Peyer's patch (tissue), 4 donors: ENCODE measurements at regions not wholly inside any gene's neighbourhood (a gene's known extent, or its start where the extent isn't known, plus 50 kb on each side); places are given as distances from the start of the nearest gene placed in this dataset.

Experiments
- DNase-seq, 3 donors: peaks; one replicate each; pipeline ENCODE4 v3.0.0-alpha.2; 2017 to 2019
- H3K27ac ChIP-seq, 4 donors: fragments of 200-600 bp; sonication (generic); one replicate each; pipeline ENCODE4 v1.5.1; 2016 to 2019
- H3K27me3 ChIP-seq, 2 donors: fragments of 200-600 bp; sonication (generic); one replicate each; pipeline ENCODE4 v1.5.1; 2019
- H3K36me3 ChIP-seq, 3 donors: fragments of 200-600 bp; sonication (generic); one replicate each; pipeline ENCODE4 v1.5.1; 2016 to 2019
- H3K4me1 ChIP-seq, 4 donors: fragments of 200-600 bp; sonication (generic); one replicate each; pipeline ENCODE4 v1.5.1; 2016 to 2019
- H3K4me3 ChIP-seq, 4 donors: fragments of 200-600 bp; sonication (generic); 1 replicate in 3 of 4; 2 replicates in 1 of 4; pipeline ENCODE4 v1.5.1; 2016 to 2019; ENCODE audit warnings: mild to moderate bottlenecking in 1 of 4
- H3K9me3 ChIP-seq, 4 donors: fragments of 200-600 bp; sonication (generic); one replicate each; pipeline ENCODE4 v1.5.1; 2016 to 2019; ENCODE audit warnings: mild to moderate bottlenecking in 1 of 4
- POLR2A ChIP-seq, 2 donors: fragments of 450-650 bp; IDR thresholded peaks; one replicate each; pipeline ENCODE4 v1.5.1; 2017; ENCODE audit warnings: antibody characterized with exemption in 2 of 2, mild to moderate bottlenecking in 2 of 2, moderate library complexity in 2 of 2
- TF ChIP-seq, protein P1 (sequence below), 6 experiments: fragments of 450-650 bp in 4 of 6; fragments of 200-600 bp in 2 of 6; sonication (generic) in 1 of 6; IDR thresholded peaks; one replicate each; pipeline ENCODE4 v1.5.1; 2017 to 2019; ENCODE audit warnings: antibody characterized with exemption in 6 of 6, mild to moderate bottlenecking in 3 of 6, moderate library complexity in 1 of 6

DNA sequence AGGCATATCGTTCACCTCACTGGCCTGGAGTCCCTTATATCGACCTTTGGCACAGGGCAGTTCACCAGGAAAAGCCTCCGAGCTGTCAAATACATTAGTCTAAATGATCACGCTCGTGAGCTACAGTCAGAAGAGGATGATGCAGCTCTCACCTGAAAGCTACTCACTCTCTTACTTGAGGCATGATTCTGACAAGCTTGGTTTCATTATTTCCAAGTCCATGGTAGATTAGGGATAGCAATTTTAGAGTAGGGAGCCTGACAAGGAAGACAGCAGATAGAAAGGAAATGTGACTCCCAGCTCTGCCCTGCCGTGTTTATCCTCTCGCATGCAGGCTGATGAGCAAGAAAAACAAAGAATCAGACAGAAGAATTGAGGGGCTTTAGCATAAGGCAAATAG, 98.0 kb upstream of the MAP1B start:
- no peak for DNase-seq

DNA sequence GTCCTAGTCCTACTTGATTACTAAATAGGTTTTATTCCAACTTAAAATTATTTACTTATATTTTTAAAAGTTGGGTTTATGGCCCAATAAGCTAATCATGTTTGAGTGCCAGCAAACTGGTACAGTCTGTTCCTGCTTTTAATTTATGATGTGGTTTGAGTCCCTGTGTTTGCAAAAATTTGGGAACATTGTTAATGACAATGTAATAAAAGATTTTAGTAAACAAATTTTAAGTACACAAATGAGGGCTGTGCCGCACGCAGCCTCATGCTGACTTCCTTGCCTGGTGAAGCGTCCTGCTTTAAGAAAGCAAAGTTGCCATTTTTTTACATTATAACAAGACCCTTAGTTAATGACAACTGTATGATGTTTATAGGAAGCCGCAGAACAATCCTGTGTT, 96.8 kb upstream of the MAP1B start:
- Histone ChIP-seq H3K4me3 (no peak overlapping the region), H3K27ac (no peak overlapping the region), H3K36me3 (no peaks in the 10 kb centered on the region), H3K9me3 (no peaks in the 10 kb centered on the region), H3K27me3 (no peaks in the 10 kb centered on the region), H3K4me1 (no peaks in the 10 kb centered on the region)
- TF ChIP-seq, protein P1, sequence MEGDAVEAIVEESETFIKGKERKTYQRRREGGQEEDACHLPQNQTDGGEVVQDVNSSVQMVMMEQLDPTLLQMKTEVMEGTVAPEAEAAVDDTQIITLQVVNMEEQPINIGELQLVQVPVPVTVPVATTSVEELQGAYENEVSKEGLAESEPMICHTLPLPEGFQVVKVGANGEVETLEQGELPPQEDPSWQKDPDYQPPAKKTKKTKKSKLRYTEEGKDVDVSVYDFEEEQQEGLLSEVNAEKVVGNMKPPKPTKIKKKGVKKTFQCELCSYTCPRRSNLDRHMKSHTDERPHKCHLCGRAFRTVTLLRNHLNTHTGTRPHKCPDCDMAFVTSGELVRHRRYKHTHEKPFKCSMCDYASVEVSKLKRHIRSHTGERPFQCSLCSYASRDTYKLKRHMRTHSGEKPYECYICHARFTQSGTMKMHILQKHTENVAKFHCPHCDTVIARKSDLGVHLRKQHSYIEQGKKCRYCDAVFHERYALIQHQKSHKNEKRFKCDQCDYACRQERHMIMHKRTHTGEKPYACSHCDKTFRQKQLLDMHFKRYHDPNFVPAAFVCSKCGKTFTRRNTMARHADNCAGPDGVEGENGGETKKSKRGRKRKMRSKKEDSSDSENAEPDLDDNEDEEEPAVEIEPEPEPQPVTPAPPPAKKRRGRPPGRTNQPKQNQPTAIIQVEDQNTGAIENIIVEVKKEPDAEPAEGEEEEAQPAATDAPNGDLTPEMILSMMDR (IDR thresholded peaks at IDR 0.05): no peak
- TF ChIP-seq POLR2A (IDR thresholded peaks at IDR 0.05): no peak
- DNase-seq: no peak

More for the DNA sequence above, 98.0 kb upstream of the MAP1B start:
- Histone ChIP-seq H3K4me1 (no peaks in the 10 kb centered on the region), H3K4me3 (no peak overlapping the region), H3K27me3 (no peaks in the 10 kb centered on the region), H3K27ac (no peak overlapping the region), H3K36me3 (no peaks in the 10 kb centered on the region), H3K9me3 (no peaks in the 10 kb centered on the region)
- no peak for TF ChIP-seq POLR2A (IDR thresholded peaks at IDR 0.05)
- TF ChIP-seq, protein P1 (IDR thresholded peaks at IDR 0.05): no peak

DNA sequence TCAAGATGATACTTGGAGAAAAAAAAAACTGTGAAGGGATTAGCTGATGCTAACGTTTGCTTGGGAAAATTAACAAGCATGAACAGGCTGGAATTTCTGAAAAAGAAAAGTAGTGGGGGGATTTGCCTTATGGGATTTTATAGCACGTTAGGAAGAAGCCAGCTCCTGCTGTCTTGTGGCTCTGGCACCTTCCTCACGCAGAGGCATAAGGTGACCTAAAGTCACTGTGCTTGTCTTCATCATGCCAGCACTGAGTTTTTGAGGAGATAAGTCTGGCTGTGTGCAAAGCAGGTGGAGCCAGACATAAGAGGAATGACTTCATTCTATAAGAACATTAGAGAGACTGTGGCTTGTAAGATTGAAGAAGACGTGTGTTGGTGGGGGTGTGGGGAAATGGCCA, 94.4 kb upstream of the MAP1B start:
- TF ChIP-seq POLR2A (IDR thresholded peaks at IDR 0.05): no peak
- TF ChIP-seq, protein P1 (IDR thresholded peaks at IDR 0.05): no peak
- Histone ChIP-seq H3K27ac (no peak overlapping the region), H3K4me1 (no peaks in the 10 kb centered on the region), H3K27me3 (no peaks in the 10 kb centered on the region), H3K4me3 (no peak overlapping the region), H3K9me3 (no peaks in the 10 kb centered on the region), H3K36me3 (no peaks in the 10 kb centered on the region)
- no peak for DNase-seq

DNA sequence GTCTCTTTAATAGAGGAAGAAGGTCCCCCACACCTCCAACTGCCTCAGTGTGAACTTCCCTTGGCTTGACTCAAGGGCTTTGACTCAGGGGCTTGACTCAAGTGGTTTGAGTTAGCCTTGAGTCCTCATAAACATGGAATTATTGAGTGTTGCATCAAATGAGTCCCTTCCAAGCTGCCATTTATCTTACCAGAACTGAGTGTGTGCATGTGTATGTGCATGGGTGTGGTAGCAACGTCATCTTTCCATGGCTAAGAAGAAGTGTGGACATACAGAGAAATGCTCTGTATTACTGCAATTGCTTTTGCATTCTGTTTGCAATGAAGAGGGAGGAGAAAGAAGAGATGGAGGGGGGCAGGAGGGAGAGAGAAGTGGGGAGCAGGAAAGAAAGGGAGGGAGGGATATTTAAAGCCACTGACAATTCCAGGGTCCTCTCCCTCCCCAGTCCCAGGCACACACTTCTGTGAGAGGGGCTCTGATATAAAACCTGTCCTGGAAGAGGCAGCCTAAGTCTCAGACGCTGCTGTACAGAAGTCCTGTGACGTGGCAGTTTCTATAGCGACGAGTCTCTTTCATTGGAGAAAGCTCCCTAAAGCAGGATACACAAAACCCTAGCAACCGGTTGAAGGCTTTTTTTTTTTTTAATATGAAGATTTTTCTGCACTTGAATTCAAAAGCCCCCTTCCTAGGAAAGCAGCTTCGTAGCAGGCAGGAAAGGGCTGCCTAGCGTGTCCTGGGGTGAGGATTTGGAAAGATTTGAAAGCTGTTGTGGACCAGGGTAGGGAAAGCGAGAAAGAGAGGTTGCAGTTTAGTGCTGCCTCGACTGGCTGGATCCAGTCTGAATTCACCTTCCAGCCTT, 93.3 kb upstream of the MAP1B start:
- Histone ChIP-seq H3K4me1 (no peaks in the 10 kb centered on the region), H3K36me3 (no peaks in the 10 kb centered on the region), H3K27me3 (no peaks in the 10 kb centered on the region), H3K4me3 (no peak overlapping the region), H3K27ac (no peak overlapping the region), H3K9me3 (no peaks in the 10 kb centered on the region)
- no peak for DNase-seq
- TF ChIP-seq, protein P1 (IDR thresholded peaks at IDR 0.05): no peak
- no peak for TF ChIP-seq POLR2A (IDR thresholded peaks at IDR 0.05)

DNA sequence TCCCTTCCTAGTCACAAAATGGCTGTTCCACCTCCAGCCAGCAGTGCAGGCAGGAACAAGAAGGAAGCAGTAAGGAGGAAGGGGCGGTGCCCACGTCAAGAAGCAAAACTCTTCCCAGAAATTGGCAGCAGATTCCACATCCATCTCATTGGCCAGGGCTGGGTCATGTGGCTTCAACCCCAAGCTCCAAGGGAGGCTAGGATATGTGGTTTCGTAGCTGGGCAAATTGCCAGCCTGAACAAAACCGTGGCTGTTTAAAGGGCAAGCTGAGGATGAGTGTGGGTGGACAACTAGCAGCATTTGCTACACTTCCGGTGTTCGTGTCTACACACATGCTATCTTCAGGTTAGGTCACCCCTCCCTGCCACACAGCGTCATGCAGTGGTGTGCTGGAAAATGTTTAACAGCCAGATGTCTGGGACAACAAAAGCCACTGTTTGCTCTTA, 92.1 kb upstream of the MAP1B start:
- no peak for DNase-seq
- H3K4me3 ChIP-seq: no peak overlapping the region
- TF ChIP-seq POLR2A (IDR thresholded peaks at IDR 0.05): no peak
- TF ChIP-seq, protein P1 (IDR thresholded peaks at IDR 0.05): no peak

More for the DNA sequence above, 92.1 kb upstream of the MAP1B start:
- H3K27ac ChIP-seq: no peak overlapping the region
- no peaks in the 10 kb centered on the region for H3K36me3 ChIP-seq
- H3K4me1 ChIP-seq: no peaks in the 10 kb centered on the region
- no peaks in the 10 kb centered on the region for H3K9me3 ChIP-seq
- H3K27me3 ChIP-seq: no peaks in the 10 kb centered on the region
